C1 segment of cervical spinal cord (tissue), 14 donors: ENCODE measurements at regions not wholly inside any gene's neighbourhood (a gene's known extent, or its start where the extent isn't known, plus 50 kb on each side); places are given as distances from the start of the nearest gene placed in this dataset.
"Not testable (repeated sequence)": the region's sequence is repeated elsewhere in the genome, so short reads cannot be mapped to it uniquely, and the experiment has no call there.

Source experiments
- DNase-seq, 14 donors: peaks; one replicate each; lab custom pipeline; 2025; lab: John Stamatoyannopoulos, UW

DNA sequence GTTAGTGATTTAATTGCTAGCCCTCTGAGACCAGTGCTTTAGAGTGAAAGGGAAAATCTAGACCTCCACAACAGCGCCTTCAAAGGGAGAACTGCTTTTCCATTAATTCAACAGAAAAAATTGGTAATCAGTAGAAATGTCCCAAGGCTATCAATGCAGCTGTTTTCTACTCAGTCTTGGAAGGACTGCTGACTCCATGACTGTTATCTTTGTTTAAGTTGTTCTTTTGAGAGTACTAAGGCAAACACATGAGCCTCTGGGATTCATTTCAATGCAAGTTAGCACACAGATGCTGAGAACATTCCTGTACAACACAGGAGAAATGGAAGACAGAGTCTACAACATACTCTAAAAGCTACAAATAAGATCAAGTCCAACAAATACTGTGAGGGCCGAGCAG, 301.7 kb upstream of the PTCHD4 start:
- DNase-seq, result no peak

DNA sequence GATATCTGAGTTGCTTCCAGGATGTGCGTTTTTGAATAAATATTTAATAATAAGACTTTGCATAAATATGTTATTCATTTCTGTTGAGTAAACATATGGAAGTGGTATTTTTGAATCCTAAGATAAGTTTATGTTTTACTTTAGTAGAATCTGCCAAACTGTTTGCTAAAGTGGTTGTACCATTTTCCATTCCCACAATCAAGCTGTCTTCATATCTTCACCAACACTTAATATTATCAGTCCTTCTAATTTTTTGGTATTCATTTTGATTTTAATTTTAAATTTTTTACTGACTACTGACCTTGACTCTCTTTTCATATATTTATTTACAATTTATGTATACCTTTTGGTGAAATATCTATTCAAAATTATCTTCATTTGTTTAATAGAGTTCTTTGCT, 293.9 kb upstream of the PTCHD4 start:
- DNase-seq, result no peak

DNA sequence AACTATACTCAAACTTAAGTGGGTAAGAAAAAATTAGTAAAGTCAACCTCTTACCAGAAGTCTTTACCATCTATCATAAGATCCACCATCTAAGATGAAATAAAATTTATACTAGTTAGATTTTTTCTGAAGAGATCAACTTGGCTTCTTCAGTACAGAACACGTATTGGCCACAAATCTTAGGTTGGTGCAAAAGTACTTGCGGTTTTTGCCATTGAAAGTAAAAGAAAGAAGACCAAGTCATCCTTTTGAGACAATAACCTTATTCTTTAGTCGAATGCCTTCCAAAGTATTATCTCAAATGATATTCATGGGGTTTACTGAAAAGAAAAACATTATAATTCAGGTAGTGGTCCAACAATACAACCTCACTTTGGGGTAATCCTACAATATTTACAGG, 292.6 kb upstream of the PTCHD4 start:
- no peak for DNase-seq

DNA sequence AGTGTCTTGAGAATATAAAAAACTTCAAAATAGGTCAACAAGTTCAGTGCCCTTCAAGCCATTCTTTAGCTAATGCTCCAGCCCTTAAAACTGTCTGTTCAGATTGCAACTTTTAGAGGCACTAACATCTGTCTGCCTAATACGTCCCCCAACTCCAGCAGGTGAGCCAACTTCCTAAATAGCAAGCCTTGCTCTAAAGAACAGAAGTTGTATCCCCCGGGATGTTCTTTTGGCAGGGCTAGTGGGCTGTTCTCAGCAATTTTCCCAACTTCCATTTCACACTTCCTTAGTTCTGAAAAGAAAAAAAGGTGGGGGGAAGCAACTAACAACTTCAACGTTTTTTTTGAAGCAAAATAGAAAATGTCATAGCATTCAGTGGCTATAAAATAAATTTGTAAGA, 290.0 kb upstream of the PTCHD4 start:
- DNase-seq, result no peak

DNA sequence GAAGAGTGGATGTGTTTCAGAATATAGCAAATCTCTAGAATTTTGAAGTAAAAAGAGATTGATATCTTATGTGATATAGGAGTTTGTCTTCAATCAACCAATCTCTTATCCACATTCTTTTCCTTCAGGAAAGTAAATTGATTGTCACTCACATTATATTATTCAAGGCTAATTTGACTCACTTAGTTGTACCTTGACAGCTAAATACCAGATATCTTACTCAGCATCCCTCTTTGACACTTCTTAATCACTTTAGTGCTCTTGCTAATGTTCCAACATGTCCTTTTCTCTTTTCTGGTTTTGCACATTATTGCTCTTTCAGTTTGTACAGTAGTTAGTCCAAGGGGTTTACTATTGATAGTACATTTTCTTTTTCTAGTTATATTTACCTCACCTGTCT, 286.9 kb upstream of the PTCHD4 start:
- DNase-seq, result no peak

DNA sequence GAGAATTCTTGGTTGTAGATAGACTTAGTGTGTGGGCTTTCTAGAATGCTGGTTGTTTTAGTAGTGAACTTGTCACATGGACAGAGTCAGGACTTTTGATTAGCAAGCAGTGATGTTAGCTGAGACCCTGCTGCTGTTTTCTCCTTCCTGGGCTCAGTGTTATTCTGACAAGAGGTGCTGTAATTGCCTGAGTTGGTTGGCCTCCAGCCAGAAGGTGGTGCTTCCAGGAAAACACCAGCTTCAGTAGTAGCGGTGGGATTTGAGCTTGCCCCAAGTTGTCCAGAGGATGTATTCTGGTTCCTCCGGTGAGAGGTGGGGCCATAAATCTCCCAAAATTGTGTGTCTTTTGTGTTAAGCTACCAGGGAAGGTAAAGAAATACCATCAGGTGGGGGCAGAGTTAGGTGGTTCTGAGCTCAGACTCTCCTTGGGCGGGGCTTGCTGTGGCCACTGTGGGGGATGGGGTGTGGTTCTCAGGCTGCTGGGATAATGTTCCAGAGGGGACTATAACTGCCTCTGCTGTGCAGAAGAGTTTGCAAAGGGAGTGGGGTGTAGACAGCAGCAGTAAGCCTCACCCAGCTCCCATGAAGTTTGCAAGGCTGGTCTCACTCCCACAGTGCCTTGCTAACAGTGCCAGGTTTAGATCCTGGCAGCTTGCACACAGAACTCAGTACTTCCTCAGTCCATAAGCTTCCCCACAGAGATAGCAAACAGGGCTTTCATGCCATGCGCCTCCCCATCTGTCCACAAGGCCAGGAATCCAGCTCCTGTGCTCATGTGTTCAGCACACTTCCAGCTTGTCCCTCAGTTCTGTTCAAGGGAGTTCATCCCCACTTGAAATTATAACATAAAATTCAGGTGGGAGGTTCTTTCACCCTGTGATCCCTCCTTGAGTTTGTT, 278.4 kb upstream of the PTCHD4 start:
- DNase-seq, result no peak

DNA sequence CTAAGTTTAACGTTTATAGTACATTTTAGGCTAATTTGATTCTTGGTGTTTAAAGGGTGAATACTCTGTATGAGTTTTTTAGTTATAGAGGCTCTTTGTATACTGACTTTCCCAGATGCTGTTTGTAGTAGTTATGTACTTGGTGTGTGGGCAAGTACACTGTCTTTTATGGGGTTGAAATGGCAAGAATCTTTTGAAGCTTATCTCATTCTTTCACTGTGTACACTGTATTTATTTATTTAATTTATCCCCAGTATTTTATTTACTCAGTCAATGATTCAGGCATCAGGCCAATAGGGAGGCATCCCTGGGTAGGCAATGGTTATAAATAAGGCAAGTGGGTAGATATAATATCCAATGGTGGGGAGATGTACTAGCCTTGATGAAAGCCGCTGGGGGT, 277.0 kb upstream of the PTCHD4 start:
- DNase-seq, result no peak

DNA sequence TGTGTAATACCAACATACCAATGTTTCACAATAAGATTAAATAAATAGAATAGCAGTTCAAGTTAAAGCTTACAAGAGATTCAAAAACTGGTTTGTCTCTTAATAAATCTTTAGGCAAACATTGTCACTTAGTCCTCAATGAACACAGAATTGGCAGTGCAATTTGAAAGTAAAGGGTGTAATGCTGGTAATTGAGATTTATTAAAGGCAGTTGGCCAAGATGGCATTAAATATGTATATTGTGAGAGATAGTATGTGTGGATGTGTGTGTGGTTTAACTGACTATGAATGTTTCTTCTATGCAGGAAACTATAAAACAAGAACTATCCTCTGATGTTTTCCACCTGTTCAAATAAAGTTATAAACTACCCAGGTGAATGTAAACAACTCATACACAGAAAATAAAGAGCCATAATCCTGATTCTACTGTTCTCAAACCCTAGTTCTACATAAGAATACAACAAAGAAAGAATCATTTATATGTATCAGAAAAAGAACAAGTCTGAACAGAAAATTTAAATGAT, 267.9 kb upstream of the PTCHD4 start:
- DNase-seq, result no peak

DNA sequence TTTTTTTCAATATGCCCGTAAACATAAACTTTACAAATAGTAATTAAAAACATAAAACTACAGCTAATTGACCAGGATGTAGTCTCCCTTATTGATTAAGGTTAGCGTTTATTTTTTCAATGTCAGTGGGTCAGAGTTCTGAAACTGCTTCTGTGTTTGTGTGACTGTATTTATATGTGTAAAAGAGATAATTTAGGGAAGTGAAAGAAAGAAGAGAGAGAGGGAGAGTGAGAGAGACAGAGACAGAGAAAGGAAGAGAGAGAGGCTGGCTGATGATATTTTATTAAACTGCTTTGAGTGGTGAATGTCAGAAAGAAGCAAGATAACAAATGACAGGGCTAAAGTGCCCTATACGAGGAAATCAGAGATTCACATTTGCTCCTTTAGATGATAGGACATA, 266.1 kb upstream of the PTCHD4 start:
- no peak for DNase-seq

DNA sequence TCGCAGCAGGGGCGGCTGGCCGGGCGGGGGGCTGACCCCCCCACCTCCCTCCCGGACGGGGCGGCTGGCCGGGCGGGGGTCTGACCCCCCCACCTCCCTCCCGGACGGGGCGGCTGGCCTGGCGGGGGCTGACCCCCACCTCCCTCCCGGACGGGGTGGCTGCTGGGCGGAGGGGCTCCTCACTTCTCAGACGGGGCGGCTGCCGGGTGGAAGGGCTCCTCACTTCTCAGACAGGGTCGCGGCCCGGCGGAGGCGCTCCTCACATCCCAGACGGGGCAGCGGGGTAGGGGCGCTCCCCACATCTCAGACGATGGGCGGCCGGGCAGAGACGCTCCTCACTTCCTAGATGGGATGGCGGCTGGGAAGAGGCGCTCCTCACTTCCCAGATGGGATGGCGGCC, 260.2 kb upstream of the PTCHD4 start:
- not testable (repeated sequence) for DNase-seq

DNA sequence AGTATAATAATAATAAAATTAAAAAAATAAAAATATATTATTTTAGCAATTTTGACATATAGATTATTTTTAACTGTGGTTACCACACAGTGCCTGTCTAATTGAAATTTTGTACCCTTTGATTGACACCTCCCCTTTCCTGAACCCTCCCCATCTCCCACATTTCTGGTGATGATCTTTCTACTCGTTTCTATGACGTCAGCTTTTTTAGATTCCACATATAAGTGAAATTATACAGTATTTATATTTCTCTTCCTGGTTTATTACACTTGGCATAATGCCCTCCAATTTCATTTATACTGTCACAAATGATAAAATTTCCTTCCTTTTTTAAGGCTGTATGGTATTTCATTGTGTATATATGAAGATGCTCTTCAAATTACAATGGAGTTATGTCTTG, 258.1 kb upstream of the PTCHD4 start:
- DNase-seq, result no peak

DNA sequence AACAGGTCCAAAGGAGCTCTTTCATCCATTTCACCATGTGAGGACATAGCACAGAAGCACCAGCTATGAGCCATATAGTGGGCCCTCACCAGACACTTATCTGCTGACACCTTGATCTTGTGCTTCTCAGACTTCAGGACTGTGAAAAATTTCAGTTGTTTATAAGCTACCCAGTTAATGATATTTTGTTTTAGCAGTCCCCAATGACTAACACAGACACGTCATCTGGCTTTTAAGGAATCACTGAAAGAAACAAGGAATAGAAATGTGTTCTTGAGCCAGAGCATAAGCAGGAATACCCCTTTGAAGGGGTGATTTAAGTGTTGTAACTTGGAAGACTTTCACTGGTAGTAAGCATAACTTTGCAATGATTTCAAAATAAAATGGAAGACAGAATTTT, 214.7 kb upstream of the PTCHD4 start:
- no peak for DNase-seq

DNA sequence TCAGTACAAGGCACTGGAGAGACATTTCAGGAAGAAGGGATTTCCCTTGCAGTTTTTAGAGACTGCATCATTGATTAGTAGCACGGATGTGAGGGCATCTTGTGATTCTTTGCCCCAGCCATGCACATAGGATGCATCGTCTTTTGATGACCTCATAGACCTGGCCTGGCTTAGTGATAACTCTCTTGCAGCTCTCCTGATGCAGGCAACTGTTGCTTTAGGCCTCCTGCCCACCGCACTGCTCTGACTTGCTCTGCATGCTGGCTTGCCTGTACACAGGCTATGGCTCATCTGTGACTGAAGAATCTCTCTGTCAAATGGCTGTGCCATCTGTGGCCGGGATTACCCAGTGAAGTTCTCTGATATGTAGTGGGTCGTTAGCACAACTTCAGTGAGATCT, 207.7 kb upstream of the PTCHD4 start:
- no peak for DNase-seq

DNA sequence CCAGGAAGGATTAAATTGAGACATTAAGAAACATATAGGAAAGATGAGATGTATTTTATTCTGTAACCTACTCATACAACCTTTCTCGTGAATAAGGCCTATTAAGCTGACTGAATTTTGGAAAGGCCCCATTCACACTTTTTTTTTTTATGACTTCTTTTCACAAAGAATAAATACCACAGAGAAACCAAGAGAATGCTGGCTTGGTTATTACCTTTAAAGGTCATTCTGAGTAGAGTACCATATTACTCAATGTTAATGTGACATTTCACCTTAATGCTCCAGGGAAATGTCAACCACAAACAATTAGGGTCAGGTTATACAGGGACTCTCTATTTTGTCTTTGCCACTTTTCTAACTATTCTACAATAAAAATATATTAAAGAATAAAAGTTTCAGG, 204.9 kb upstream of the PTCHD4 start:
- no peak for DNase-seq

DNA sequence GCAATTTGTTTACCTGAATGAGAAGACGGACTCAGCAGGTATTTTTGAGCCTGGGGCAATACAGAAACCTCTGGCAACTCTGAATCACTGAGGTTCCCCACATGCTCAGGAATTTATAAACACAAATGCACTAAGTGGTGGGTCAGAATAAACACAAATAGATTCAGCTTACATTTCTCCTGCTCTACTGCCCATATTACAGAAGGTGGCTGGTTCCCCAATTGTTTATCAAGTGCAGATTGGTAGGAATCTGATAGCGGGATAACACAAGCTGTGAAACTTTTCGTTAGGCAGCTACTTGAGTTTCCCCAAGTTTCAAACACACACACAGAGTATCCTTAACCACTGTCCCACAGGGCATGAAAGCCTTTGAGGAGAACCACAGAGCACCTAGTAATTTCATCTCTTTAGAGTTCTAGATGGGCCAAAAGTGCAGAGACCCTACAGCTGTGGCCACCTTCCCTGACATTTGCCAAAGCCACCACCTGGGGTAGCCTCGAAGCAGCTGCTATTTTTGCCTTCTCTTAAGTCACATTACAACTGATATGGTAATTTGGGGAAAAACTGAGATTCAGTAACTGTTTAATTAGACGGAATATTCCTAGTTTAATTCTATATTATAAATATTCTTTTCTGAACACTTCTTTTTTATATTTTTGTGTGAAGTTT, 204.2 kb upstream of the PTCHD4 start:
- DNase-seq, result no peak

DNA sequence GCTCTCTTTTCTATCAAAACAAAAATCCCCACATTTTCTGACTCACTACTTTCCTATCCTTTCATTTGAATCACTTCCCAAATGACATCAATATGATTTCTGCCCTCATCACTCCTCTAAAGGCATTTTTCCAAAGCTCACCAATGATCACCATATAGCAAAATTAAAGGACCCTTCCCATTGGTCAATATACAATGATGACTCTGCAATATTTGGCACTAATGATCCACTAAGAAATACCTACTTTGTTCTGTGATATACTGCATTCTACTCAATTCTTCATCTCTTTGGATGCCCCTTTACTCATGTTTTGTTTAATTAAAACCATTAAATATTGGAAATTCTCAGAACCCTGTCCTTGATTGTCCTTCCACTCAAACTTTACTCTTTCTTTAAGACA, 200.3 kb upstream of the PTCHD4 start:
- no peak for DNase-seq

DNA sequence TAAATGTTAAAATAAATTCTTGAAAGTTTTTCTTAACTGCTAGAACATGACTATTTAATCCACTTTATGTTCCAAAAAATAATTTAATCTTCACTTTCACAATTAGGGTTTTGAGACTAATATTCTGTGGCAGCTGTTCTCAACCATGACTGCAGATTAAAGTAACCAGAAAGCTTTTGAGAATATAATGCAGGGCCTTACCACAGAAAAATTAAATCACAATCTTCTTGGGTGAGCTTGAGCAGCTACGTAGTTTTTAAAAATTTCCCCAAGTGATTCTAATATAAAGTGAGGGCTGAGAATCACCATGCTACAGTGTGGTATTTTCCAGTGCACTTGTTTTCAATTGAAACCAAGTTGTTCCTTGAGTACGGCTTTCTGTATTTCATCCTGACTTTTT, 196.6 kb upstream of the PTCHD4 start:
- no peak for DNase-seq

DNA sequence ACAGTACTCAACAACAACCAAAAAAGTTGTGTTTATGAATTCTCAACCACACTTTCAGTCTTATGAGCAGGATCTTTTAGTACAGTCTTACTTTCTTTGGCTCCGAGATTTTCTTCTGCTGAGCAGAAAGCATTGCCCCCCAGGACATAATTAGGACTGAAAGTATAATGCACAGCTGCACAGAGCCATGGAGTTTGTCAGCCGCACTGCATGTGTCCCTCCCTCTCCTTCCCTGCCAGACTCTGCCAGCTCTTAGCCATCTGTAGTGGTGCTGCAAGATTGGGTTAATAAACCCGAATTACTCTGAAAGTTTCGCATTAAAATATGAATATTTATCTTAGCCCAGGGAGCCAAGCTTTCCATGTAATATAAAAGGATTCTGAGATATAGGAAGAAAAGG, 179.6 kb upstream of the PTCHD4 start:
- no peak for DNase-seq

DNA sequence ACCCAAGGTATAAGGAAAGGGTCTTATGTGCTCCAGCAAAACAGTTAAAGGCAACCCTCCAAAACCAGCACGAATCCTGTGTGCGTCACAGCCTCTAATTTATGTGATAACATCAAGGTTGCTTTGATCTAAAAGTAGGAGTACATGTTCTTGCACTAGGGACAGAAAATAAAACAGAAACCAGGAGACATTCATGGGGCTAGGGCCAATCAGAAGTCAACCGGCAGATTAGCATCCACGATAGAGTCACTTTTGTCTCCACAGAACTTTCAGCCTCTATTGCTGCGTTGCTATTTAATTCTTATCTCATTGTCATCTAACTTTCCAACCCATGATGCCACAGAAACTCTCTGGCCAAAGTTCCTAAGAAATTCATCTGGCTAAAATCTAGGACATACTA, 178.8 kb upstream of the PTCHD4 start:
- DNase-seq, result no peak

DNA sequence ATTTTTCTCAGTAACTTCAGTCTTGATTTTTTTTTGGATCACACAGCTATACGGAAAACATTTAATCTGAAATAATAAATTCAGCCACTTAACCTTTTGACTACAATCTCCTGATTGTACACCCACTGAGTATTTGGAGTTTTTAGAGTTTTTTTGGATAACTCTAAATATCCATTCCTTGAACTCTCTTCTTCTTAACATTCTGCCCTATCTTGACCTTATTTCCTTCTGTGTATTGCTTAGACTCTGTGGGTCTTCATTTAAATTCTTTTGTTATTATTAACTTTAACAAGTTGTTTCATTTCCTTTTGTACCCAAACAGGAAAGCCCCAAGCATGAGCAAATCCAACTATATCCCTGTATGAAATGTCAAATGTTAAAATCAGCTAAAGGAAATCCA, 170.2 kb upstream of the PTCHD4 start:
- DNase-seq, result no peak

DNA sequence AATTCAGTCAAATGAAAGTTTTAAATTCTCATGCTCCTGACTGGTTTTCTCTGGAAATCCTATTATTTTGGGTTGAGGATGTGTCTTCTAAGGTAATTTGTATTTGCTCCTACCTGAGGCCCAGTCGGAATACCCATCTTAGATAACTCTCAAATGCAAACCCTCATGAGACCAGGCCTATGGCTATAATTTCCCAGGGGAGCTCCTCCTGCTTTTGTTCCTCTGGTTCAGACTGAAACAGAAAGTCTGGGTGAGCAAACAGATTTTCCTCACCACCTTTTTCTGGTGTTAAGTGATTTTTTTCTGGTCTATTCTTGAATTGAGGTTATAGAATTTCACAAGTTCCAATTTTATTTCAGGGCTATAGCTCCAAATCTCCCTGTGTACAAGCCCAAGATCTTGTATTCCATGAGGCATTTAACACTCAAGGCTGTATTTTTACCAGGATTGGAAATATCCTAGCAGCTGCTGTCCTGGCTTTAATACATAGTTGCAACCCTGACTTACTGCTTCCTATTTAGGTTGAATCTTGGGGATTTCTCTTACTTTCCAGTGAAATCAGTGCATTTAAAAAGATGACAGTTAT, 169.1 kb upstream of the PTCHD4 start:
- no peak for DNase-seq

DNA sequence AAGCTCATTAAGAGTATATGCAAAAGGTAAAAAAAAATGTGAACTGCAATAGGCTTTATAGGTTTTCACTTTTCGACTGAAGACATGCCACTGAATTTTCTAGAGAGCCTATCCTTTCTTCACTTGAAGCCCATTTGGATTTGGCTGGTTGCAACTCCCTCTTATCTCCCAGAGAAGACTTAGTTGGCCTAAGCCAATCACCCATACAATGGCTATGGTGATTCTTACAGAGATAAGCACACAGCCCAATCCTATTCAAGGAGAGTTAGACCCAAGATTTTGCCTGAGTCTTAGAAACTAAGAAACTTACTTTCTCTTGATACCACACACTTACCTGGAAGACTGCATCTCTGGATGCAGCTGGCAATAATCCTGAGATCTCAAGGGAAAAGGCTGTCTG, 167.3 kb upstream of the PTCHD4 start:
- DNase-seq, result no peak

DNA sequence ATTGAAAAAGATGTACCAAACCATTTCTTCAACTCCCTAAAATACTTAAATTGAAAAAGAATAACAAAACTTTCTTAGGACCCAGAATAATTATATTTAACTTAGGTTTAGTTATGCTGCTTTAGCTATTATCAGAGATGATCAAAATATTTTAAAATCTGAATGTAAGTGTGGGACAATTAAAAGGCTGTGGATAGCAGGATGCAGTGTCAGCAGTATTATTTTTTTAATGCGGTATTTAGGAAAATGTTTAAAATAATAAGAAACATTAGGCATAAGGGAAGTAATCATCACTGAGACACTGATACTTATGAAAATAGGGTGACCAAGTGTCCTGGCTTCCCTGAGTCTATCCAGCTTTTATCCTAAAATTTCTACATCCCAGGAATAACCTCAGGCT, 161.5 kb upstream of the PTCHD4 start:
- no peak for DNase-seq
